GM18870 (cell line): ENCODE measurements at regions not wholly inside any gene's neighbourhood (a gene's known extent, or its start where the extent isn't known, plus 50 kb on each side); places are given as distances from the start of the nearest gene placed in this dataset.

ENCODE experiments used
- ATAC-seq: cut with Tn5 transposase; IDR thresholded peaks from one replicate; pipeline ENCODE4 v1.9.1; 2021; ENCODE audit warnings: moderate library complexity; ENCODE audit not compliant: unreplicated experiment

DNA sequence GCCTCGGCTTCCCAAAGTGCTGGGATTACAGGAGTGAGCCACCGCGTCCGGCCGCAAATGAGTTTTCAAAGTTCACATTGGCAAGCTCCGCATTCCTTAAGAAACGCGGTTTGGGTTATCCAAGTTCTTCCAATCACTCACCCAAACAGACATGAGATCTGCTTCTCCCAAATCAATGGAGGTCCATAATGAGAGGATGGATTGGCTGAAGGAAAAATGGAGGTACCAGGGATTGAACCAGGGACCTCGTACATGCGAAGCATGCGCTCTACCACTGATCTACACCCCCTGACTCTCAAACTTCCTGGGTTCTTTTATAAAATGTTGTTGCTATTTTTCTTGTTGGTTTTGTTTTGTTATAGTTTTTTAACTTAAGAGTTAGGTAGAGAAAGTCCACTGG lies 170.0 kb downstream of the GPX5 start:
- ATAC-seq = no peak

DNA sequence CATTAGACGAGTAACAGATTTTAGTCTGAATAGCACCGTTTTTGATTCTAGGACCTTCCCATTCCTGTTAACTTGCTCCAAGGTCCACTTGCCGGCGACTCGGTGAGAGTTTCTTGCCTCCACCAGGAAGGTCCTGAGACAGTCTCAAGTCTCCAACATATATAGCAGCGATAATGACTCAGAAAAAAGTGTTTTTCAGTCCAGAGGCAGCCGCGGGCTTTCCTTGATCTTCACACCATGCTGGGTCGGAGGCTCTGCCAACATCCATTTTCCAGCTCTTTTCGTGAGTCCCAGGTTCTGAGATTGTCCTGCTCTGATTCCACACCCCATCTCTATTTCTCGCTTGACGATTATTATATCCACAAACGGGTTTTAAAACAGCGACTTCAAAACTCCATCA lies 170.5 kb downstream of the GPX5 start:
- ATAC-seq = no peak

DNA sequence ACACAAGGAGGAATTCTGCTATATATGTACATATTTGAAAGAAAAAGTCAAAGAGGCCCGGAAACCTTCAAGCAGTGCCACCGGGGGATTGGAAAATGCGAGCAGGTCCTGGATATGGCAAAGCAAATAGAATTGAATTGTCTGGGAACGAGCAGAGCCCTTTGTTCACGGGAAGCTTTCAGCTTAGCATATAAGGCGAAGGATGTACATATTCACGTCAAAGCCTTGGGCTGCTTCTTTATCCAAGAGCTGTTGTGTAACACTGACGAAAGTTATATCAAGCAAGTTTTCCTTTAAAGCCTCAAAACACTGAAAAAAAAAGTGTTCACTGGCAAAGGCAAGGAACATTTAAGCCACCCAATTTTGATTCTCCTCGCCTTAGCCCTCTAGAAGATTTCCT lies 171.0 kb downstream of the GPX5 start:
- ATAC-seq = no peak

DNA sequence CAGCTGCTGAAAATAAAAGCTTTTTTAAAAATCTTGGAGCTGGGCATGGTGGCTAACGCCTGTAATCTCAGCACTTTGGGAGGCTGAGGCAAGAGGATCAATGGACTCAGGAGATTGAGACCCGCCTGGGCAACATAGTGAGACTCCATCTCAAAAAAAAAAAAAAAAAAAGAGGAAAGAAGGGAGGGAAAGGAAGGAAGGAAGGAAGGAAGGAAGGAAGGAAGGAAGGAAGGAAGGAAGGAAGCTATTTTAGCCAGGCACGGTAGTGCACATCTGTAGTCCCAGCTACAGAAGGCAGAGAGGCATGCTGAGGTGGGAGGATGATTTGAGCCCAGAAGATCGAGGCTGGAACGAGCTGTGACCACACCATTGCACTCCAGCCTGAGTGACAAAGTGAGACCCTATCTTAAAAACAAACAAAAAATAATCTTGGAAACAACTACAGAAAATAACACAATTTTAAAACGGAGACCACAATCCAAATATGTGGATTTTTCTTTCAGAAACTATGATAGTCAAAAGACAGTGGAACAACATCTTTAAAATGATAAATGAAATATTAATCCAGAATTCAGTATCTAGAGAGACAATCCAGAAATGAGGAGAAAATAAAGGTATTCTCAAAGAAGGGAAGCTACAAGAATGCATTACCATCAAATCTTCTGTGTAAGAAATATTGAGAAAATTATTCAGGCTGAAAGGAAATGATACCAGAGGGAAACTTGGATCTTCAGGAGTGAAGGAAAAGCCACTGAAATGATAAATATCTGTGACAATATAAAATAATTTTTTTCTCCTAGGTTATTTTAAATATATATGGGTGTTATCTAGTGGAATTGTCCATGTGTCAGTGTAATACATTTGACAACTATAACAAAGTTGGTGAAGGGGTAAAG lies 182.0 kb downstream of the GPX5 start:
- ATAC-seq = no peak

DNA sequence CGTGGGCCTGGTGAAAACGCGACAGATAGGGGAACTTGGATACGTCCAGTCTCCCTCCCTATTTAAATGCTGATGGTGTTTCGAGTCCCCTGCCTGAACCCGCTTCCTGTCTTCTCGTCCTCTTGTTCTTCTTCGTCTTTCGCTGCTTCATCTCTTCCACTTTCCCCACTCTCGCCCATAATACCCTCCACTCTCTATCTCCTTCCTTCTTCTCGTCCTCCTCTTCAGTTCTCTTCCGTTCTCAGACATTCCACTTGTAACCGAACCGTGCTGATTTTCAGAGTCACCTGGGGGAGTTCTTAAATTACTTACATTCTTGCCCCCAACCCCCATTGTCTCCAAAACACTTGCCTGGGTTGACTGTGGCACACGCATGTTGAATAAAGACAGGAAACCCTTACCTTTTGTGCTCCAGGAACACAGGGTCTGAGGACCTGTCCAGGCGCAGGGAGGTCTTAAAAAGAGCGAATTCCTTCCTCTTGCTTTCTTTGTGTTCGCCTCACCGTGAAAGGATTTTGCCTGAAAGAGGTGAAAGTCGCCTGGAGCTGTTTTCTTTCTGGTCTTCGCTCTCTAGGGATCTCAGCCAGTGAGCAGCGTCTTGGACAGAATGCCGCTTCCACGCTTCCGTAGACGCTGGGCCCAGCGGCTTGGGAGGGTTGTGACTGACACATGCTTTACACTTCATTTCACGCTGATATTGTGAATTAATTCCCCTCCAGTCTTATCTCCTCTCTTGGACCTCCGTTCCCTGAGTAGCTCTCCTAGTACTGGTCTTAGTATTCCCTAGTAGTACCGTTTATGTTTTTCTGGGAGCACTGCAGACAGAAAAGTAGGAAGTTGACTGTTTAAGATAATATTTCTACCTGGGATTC lies 184.0 kb downstream of the GPX5 start:
- no peak for ATAC-seq

DNA sequence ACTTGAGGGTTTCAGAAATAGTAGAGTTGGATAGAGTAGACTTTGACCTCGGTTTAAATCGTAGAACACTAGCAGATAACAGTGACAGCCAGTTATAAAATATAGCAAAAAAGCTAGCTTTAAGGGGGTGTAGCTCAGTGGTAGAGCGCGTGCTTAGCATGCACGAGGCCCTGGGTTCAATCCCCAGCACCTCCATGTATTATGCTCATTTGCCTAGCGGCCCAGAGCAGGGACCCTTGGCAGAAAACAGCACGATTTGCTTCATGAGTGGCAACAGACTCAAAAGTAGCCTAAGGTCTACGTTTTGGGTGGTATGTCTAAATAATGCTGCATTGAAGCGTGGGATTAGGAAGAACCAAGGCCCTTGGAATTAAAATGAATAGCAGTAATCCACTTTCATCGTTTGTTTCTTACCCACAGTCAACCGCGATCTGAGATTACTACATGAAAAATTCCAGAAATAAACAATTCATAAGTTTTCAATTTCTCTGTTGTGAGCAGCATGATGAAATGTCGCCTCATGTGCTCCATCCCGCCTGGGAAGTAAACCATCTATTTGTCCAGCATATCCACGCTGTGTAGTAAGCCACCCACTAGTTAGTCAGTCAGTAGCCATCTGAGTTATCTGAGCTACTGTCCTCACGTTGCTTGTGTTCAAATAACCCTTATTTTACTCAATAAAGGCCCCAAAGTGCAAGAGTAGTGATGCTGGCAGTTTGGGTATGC lies 184.9 kb downstream of the GPX5 start:
- no peak for ATAC-seq

DNA sequence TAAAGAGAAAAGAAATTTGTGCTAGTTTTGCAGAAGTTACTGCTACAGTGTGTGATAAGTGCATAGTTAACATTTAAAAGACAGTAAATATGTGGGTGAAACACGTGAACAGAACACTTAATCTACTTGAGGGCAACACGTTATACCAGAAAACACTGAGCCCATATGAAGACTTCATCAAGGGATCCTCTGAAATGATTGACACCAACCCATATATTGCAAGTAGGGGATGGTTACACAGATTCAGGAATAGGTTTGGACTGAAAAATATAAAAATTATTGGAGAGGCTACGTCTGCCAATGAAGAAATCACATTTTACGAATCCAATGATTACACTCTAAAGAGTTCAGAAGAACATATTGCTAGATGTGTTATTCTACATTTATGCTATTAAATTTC lies 185.6 kb downstream of the GPX5 start:
- ATAC-seq = no peak

DNA sequence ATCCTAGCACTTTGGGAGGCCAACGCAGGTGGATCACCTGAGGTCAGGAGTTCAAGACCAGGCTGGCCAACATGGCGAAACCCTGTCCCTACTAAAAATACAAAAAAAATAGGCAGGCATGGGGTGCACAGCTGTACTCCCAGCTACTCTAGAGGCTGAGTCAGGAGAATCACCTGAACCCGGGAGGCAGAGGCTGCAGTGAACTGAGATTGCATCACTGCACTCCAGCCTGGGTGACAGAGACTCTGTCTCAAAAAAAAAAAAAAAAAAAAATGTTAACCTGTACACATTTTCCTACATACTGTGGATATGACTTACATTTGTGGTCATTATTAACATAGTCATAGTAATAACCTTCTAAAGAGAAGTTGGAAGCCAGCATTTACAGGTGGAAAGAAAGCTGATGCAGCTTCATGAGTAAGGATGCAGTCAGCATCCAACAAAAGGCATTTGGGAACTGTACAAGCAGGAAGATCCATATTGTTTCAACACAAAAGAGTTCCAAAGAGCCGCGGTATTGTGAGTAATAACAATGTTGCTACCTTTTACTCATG lies 186.2 kb downstream of the GPX5 start:
- ATAC-seq = no peak

DNA sequence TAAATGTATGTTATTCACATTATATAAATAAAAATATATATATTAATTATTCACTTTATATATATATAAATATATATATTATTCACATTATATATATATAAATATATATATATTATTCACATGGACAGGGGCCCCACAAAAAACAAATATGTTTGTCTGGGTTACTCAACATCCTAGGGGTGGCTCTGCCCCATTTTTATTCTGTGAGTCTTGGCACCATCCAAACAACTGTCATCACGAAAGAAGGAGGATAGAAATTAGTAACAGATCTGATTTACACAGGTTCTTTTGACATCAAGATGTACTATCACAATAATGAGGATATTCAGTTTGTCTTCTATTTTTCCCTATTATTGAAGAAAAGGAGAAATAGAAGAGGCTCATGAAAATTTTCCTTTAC lies 187.3 kb downstream of the GPX5 start:
- no peak for ATAC-seq

DNA sequence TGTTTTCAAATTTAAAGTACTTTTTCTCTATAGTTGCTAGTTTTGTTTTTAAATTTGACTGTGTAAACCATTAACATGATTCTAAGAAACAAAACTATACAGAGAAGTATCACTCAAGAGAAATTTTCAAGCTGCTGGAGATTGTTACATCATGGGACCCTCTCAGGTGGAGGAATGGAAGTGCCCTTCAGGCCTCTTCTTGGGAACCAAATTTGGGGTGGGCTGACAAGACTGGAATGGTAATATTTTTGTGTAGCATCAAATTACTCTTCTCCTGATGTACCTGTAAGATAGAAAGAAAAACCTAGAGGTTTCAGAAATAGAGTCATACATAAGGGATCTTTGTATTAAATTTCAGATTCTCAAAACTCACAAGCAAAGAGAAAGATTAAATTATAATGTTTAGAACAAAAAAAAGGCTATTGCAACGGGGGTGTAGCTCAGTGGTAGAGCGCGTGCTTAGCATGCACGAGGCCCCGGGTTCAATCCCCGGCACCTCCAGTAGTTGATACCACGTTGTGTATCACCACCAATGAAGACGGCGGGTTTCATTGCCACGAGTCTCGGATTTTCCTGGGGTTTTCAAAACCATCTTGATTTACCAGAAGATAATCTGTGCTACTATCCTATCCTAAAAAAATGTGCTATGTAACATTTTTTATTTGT lies 193.7 kb downstream of the GPX5 start:
- ATAC-seq = no peak

DNA sequence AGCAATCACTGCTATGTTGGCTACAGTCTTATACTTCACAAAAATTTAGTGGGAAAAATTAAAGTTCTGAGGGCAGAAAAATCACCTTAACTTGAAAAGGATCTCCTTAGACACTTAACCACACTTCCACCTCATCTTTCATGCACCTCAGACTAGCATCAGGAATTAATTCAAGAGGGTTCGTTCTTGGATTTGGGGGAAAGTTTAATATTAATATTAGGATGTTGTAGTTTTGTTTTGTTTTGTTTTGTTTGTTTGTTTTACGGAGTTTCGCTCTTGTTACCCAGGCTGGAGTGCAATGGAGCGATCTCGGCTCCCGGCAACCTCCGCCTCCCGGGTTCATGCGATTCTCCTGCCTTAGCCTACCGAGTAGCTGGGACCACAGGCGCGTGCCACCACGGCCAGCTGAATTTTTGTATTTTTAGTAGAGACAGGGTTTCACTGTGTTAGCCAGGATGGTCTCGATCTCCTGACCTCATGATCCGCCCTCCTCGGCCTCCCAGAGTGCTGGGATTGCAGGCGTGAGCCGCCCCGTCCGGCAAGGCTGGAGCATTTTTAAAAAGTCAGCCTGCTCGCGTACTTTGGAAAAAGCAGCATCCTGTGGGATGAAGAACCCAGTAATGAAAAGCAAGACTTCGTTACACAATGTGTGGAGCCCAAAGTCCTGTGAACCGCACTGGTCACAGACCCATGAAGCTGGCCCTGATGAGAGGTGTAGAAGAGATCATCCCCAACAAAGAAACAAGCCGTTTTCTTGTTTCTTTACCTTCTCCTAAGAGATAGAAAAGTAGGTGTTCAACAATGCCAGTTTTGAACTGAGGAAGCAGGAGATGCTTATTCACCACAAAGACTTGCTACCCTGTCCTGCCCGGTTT lies 194.9 kb downstream of the GPX5 start:
- ATAC-seq = no peak

DNA sequence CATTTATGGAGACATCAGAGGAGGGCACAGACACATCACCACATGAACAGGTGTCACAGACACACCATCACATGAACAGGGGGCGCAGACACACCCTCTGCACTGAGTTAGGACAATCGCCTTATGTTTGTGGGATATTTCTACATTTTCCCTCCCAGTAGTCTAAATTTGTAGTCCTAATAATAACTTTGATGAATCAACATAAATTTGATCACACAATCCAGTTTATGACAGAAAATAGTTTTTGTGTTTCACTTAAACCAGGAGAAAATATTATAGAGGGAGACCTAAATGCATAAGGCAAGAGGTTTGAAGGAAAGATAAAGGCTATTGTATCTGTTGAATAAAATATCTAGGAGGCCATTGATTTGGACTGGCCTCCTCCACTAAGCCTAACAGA lies 195.7 kb downstream of the GPX5 start:
- no peak for ATAC-seq

DNA sequence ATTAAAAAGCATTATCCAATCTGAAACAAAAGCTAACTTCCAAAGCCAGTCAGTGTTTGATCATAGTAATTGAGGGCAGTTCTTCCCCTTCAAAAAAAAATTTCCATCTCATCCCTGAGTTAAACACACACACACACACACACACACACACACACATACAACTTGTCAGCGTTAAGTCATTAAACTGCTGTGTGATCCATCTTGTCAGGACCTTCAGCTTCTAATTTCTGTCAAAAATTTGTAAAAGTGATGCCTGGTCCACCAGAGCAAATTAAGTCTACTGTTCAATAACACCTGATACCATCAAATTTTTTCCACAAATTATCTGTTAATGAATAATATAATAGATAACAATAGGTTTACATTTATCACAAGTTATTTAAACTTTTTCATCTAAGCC lies 198.7 kb downstream of the GPX5 start:
- no peak for ATAC-seq

DNA sequence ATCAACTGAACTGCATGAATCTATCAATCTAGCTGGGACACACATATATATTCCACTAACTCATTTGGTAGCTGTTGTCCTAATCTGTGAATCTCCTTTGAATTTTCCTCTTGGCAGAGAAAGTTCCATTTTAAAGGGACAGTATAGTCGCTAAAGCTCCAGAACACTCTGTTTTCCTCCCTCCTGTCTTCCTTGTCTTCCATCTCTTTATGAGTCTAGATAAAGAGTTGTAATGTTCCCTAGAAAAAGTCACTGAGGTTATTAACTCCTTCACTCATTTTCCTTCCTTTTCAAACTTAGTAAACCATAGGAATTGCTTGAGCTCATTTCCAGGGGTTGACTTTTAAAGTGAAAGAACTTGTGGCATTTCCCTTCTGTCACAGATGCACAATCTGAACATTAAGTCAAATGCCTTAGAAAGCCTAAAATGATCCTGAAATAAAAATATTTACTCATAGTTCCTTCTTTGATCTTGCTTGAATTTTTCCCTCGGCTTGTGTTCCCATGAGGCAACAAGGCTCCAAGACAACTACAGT lies 198.4 kb downstream of the TRIM27 start:
- no peak for ATAC-seq

DNA sequence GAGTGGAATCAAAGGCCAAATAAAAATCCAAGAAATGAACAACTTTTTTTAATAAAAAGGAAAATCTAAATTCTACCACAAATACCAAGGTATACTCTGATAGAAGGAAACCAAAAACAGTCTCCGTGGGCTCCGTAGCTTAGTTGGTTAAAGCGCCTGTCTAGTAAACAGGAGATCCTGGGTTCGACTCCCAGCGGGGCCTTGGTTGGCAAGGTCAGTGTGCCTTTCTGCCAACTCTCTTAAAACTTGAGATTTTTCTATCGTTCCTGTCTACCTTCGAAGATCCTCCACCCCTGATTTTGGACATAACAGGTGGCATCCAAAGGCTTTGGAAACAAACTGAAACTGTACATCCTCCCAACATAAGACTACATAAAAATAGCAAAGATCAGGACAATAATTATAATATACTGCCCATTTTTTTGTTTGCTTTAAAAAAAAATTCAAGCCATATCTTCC lies 197.9 kb downstream of the TRIM27 start:
- no peak for ATAC-seq

DNA sequence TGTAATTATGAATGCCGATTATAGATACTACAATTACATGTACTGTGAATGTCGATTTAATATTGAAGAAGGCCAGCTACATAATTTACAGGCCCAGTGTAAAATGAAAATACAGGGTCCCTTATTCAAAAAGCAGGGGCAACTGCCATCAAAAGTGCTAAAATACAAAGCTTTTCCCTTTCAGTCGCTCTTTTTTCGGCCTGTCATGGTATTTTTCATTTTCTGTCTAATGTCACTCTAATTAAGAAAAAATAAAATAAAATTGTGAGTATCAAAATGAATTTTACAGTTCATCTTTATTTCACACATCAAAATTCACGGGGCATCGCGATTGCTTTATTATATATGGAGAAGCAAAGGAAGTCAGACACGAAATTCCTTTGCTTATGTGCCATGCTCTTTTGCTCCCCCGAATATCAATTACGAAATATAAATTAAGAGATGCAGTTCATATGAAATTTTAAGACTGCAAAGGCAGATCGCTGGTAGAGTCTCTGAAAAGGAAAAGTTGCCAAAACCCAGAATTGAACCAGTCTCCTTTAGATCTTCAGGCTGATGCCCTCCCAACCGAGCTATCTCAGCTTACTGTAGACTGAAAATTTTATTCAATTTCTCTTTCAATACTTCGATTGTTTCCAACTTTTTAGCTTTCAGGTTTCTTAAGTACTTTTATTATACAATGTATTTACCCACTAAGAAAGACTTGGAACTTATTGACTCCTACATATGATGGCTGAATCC lies 197.0 kb downstream of the TRIM27 start:
- no peak for ATAC-seq

DNA sequence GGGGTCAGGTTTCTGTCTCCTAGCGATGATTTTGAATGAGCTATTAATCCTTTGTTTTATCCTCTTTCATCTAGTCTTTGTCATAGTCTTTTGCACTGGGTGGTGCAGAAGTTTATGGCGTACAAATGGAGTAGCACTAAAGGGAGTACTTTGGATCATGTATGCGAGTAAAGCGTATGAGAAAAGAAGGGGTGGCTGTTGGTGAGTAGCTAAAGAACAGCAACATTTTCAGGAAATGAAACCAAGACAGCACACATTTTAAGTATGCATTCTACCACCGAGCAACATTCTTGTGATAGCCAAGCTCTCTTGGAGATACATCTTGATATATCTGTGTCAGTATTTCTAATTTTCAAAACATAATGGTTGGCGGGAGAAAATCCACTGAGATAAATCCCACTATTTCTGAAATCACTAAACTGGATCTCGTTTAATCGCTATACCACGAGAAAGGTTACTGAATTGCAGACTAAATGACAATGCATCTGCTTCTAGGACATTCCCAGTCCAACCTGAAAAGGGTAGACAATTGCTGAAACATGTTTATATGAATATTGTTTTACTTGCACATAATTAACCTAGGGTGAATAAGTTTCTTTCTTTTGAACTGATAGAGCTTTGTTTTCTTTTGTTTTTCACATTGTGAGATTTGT lies 196.1 kb downstream of the TRIM27 start:
- ATAC-seq = no peak
